NCI-H526 treated with DMSO at 0.1 percent for 48 hours (cell line): ENCODE measurements at regions not wholly inside any gene's neighbourhood (a gene's known extent, or its start where the extent isn't known, plus 50 kb on each side); places are given as distances from the start of the nearest gene placed in this dataset.
"Not testable (repeated sequence)": the region's sequence is repeated elsewhere in the genome, so short reads cannot be mapped to it uniquely, and the experiment has no call there.

Experiments
- DNase-seq: peaks from one replicate; lab custom pipeline; 2025; lab: John Stamatoyannopoulos, UW

DNA sequence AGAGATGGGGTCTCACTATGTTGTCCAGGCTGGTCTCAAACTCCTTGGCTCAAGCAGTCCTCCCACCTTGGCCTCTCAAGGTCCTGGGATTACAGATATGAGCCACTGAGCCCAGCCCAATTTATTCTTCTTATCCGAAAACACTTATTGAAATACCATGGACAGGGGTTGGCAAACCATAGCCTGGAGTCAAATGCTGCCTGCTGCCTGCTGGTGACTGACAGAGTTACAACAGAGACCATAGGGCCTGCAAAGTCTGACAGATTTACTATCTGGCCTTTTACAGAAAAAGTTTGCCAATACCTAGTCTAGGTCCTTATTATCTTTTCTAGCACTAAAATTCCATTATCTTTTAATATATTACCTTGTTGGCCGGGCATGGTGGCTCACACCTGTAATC, 87.1 kb upstream of the ZNF281 start:
- no peak for DNase-seq

DNA sequence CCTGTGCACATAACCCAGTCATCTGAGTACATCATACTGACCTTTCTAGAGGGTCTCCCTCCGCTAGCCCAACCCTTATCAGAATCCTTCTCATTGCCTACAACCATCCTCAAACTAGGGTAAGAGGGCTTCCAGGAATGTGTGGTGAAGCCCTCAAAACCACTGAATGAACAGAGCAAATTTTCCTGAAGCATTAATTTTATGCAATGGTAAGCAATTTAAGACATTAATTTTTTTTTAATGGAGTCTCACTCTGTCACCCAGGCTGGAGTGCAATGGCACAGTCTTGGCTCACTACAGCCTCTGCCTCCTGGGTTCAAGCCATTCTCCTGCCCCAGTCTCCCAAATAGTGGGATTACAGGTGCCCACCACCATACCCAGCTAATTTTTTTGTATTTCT, 86.1 kb upstream of the ZNF281 start:
- DNase-seq = no peak

DNA sequence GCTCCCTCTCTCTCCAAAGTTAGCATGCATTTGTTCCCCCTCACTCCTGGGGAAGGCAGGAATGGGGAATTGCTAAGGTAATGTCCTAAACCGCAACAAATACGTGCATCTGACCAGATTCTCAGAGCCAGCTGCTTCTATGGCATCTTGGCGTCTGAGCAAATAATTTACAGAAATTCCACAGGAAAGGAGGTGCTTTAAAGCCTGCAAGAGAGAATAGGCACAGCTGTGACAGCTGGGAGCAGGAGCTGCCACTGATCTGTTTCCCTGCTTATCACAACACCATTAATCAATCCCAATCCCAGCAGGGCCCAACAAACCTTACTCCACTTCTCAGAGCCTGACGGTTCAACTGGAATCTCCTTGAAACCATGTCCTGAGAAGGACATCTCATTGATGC, 83.5 kb upstream of the ZNF281 start:
- no peak for DNase-seq

DNA sequence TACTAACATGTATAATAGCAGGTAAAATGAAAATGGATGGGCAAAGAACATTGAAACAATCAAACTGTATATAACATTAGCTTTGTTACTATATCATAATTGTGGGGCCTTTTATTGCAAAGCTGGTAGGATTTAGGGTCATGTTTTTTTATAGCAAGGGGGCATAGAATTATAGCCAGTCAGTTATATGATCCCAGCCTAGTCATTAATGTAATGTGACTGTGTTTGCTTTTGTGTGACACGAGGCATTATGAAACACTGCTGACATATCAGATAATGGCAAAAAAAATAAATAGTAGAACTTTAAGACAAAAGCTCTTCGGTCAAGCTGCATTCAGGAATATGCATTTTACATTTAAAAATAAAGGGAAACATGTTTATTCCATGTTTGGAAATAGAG, 81.3 kb upstream of the ZNF281 start:
- DNase-seq = no peak

DNA sequence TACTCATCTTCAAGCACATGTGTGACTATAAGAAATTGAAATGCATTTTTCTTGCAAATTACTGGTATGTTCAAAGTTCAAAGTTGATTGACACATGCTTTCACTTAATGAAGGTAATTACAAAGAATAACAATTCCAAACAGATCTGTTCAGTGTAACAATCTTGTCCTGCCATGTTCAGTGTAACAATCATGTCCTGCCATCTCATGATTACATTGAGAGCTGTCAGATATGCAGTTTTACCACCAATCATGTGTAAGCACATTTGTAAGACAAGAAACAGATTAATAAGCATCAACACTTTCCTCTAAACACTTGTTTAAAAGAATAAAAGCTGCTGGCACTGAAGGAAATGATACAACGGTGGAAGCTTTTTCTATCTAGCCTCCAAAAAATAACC, 80.3 kb upstream of the ZNF281 start:
- DNase-seq = no peak

DNA sequence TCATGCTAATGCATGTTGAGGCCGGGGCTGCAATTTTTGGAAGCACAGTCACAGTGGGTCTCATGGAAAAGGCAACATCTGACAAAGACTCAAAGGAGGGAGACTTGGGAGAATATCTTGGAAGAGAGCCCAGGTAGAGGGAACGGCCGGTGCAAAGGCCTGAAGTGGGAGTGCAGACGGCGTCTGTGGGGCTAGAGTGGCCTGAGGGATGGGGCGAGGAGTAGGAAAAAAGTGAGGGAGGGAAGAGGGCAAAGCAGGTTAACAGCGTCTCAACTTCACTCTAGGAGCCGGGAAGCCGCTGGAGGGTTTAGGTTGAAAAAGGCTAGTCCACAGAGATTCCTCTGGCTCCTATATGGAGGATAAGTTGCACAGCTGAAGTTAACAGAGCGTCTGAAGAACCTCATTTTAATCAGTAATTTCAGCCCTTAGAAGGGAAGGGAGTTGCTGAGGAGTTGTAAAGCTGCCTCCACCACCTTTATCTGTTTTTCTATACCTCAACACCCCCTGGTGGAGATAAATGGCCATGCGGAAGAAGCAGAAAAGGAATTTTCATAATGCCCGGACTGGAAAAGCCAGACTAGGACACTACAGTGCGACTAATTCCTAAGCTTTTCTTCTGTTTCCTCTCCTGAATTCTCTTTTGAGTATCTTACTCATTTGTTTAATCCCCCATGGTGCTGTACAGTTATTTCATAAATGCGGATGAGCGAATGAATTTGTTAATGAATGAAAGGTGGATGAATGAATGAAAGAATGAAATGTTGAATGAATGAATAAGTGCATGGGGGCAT, 78.7 kb upstream of the ZNF281 start:
- peak; percentile 46 for DNase-seq

DNA sequence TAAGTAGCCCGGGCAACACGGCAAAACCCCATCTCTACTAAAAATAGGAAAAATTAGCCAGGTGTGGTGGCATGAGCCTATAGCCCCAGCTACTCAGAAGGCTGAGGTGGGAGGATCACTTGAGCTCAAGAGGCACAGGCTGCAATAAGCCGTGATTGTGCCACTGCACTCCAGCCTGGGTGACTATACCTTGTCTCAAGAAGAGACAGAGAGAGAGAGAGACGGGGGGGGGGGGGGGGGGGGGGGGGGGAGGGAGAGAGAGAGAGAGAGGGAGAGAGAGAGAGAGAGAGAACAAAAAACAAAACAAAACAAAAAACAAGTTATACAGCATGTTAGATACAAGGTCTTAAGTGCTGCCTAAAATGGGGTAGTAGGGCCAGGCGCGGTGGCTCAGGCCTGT, 77.8 kb upstream of the ZNF281 start:
- DNase-seq = no peak

DNA sequence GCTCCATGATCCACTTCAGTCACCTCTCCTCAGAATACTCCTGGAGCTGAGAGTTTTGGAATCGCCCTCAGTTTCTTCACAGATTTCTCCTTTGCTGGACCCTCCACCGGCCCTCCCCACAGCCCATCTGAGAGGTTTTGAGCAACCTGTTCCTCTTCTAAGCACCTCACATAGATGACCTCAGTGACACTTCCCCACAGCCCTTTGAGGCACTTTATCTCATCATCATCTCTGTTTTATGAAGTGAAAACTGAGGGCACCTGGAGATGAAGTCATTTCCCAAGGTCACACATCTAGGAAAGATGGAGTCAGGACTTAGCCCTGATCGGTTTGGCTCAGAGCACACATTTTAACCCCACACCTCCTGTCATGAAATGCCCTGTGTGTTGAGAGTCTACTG, 76.8 kb upstream of the ZNF281 start:
- DNase-seq = no peak

DNA sequence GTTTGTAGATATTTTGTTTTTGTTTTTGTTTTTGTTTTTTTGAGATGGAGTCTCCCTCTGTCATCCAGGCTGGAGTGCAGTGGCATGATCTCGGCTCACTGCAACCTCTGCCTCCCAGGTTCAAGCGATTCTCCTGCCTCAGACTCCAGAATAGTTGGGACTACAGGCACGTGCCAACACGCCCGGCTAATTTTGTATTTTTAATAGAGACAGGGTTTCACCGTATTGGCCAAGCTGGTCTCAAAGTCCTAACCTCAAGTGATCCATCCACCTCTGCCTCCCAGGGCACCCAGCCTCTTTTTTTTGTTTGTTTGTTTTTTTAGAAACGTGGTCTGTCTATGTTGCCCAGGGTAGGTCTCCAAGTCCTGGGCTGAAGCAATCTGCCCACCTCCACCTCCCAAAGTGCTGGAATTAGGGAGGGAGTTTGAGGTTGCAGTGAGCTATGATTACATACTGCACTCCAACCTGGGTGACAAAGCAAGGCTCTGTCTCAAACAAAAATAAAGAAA, 74.7 kb upstream of the ZNF281 start:
- DNase-seq = not testable (repeated sequence)

DNA sequence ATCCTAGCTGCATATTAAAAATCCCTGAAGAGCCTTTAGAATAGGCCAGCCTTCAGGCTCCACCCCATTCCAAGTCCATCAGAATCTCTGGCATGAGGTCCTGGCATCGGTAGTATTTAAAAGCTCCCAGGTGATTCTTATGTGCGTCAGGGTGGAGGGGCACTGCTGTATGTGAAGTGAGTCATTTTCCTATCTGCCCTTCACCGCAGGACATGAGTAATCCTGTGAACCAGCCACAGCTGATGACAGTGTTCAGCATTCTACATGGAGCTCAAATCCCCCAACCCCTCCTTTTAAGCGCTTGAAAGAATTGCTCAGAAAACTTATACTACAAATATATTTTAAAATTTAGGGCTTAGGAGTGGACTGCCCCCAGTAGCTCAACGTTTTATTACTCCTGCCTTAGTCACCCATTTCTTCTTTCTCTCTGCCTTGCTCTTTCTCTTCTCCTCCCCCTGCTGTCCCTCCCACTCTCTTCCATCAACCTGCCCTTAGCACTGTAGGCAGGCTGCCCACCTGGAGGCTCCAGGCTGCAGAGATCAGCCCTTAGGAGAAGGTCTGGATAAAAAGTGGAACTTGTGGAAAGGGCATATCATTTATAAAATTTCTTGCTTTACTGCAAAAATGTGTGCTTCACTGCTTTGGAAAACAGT, 73.8 kb upstream of the ZNF281 start:
- DNase-seq = no peak

DNA sequence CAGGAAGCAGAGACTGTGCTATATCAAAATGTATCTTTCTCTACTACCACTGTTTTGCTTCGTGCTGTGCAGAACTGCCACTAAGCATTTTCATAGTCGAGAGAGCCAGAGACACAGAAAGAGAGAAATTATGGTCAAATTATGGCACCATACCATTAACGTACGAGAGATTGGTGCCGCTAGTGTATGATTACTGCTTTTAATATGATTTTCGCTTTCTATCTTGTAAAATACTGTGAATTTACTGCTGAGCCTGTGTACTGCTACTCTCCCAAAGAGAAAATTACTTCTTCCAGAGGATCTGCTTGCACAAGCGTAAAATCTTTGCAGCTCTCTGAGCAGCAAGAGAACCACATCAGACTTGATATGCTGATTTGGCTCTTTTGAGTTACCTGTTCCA, 71.1 kb upstream of the ZNF281 start:
- DNase-seq = no peak

DNA sequence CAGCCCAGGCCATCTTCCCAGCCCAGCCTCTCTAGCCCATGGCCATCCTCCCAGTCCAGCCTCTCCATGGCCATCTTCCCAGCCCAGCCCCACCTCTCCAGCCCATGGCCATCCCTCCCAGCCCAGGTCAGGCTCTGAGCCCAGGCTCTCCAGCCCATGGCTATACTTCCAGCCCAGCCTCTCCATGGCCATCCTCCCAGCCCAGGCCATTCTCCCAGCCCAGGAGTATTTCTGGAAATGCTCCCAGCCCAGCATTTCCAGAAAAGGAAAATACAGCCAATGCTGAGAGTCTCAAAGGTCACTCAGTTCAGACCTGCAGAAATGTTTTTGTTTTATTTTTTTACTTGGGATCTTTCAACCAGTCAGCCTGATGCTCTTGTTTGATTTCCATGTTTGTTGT, 70.0 kb upstream of the ZNF281 start:
- no peak for DNase-seq

DNA sequence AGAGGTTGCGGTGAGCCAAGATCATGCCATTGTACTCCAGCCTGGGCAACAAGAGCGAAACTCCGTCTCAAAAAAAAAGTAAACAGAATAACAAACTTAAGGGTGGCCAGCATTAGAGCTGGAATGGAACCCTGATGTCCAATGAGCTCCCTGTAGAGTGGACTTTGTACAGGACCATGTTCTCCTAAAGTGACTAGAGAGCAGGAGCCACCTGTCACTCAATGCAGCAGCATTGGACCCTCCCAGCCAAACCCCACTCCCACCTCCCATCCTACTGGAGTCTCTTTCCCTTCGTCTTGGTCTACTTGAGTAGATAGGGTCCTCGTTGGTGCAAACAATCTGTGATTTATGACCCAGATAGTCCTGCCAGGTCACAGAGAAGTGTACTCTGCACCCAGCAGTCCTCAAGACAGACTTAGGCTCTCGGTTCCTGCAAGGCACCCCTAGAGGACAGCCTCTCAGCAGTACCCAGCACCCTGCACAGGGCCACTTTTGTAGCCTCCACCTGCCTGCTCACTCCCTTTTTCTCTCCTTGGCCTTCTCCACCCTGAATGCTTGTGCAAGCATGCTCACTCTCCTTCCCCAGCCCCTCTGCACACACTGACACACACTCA, 69.2 kb upstream of the ZNF281 start:
- DNase-seq = no peak

DNA sequence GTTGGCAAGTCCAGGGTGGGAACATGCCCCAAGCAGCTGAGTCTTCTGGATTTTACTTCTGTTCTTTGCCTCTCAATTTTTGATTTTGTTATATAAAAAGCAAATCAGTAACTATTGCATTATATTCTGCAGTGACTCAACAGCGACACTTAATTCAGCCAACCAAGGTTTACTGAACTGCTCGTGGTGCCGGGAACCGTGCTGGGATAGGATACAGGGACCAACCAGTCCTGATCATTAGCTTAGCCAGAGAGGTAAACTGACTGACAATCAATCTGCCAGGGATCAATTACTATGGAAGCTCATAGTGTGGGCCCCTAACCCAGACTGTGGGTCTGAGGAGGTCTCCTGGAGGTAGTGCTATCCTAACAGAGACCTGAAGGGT, 68.4 kb upstream of the ZNF281 start:
- no peak for DNase-seq

DNA sequence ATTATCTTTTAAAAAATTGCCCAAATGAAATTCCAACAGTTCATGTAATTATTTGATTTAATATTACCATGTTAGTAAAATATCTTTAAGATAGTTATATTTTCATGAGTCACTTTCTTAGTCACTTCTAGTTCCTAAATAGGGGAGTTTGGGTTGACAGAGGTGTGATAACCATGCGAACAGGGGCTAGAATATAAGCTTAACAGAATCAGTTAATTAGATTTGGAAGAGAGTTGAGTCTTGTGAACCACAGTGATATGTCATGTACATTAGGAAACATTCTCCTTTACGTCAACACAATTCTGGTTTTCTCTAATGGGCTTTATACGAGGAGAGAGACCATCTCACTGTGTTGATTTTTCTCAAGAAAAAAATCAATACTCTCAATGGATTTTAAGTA, 64.8 kb upstream of the ZNF281 start:
- DNase-seq = no peak

DNA sequence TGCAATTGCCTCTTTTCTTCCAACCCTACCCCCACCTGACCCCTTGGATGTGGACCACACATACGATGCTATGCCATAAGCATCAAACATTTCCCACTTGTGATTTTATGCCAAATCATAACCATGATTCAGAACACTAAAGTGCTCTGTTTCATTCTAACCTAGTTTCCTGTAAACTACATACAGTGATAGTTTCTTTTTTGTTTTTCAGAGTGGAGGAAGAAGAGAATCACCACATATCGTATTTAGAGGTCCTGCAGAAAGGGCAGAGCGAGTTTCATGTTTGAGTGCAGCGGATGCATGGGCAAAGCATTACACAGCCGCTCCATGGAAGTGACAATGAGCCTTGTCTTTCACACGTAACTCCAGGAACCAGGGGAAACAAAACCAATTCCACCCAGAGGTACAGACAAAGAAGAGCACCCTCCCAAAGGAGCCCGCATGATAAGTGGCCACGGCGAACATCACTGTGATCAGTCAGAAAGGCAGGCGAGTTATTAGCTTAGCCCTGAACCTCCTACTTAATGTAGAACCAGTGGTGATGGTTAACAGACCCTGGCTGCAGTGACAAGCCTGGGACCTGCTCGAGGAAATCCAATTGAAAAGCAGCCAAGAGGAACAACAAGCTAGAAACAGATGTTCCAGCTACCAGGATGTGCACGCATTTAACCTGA, 64.0 kb upstream of the ZNF281 start:
- no peak for DNase-seq

DNA sequence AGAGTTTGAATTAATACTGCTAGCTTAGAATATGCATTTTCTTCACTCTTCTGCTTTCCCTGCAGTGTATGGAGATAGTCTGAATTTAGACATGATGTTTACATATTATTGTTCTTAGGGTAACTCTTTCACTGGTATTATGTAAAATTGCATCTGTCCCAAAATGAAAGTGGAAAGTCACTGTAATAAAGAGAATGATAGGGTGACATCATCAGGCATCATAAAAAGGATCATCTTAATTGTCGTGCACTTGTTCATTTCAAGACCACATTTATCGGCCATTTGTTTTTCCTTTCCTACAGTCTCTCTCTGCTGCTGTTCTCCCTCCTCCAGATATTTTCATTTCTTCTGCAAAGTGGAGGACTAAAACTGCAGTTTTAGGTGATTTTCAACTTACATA, 61.9 kb upstream of the ZNF281 start:
- DNase-seq = no peak

DNA sequence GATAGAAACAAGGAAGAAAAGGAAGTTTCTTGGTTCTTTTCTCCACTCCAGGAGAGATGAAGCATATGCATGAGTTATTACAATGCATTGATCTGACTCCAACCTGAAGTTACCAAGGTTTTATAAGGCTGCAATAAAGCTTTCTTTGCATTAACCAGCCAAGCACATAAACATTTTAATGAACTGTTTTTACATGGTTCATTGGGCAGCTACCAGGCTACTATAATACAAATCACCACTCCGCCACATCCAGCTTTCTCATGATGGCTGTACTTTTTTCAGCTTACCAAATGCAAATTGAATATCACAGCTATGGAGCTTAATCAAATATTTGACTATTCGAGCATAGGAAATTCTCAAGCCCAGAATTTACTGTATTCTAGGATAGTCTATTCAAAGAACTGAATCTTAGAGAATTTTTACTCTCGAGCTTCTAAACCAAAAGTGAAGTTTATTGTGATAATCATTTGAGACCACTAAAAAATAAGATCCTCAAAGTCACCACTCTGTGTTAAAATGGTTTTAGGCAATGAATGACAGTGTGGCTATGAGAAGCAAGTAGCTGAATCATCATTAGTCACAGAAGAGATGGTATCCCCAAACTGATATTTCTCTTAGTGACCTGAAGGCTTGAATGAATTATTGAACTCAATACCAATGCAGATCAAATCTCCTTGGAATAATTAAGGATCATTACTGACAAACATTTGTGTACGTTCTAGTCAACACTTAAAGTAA, 58.6 kb upstream of the ZNF281 start:
- peak; percentile 92 for DNase-seq

DNA sequence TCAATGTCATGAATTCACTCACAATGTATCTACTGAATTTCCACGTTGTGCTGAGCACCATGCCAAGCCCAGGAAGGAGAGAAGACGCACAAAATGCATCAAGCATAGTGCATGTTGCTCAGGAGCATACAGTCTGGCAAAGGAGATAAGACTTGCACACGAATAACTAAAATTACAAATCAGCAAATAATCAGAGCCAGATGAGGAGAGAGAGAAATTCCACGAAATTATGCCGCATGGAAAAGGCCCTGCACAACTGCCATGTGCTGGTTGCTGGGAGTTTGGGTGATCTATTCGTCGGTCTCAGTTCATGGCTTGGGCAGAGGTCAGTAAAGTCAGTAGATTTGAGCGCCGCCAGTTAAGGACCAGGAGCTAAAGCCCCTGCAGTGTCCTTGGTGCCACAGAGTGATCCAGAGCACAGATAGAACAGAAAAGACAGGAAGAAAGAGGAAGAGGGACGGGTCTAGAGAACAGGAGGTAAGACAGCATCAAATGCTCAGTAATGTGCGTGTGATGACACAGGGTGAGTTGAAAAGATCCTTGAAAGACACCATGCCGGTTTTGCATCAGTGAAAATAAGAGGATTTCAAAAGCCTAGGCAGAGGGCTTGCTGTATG, 55.1 kb upstream of the ZNF281 start:
- DNase-seq = no peak
